ENCODE measurements at regions not wholly inside any gene's neighbourhood (a gene's known extent, or its start where the extent isn't known, plus 50 kb on each side); places are given as distances from the start of the nearest gene placed in this dataset.

DNA sequence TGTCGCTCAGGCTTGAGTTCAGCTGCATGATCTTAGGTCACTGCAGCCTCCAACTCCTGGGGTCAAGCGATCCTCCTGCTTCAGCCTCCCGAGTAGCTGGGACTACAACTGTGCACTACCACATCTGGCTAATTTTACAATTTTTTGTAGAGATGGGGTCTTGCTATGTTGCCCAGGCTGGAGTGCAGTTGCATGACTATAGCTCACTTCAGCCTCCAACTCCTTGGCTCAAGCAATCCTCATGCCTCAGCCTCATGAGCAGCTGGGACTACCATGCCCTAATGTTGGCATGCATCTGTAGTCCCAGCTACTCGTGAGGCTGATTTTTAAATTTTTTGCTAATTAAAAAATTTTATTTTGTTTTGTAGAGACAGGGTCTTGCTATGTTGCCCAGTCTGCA lies 101.9 kb upstream of the NPTX2 start:
- TF ChIP-seq, protein P1, sequence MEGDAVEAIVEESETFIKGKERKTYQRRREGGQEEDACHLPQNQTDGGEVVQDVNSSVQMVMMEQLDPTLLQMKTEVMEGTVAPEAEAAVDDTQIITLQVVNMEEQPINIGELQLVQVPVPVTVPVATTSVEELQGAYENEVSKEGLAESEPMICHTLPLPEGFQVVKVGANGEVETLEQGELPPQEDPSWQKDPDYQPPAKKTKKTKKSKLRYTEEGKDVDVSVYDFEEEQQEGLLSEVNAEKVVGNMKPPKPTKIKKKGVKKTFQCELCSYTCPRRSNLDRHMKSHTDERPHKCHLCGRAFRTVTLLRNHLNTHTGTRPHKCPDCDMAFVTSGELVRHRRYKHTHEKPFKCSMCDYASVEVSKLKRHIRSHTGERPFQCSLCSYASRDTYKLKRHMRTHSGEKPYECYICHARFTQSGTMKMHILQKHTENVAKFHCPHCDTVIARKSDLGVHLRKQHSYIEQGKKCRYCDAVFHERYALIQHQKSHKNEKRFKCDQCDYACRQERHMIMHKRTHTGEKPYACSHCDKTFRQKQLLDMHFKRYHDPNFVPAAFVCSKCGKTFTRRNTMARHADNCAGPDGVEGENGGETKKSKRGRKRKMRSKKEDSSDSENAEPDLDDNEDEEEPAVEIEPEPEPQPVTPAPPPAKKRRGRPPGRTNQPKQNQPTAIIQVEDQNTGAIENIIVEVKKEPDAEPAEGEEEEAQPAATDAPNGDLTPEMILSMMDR (IDR thresholded peaks at IDR 0.05), result no peak
- TF ChIP-seq POLR2A (IDR thresholded peaks at IDR 0.05) (no peak), EP300 (IDR thresholded peaks at IDR 0.05) (no peak), POLR2AphosphoS5 (IDR thresholded peaks at IDR 0.05) (no peak)

Measured in stomach (tissue), 4 donors.